Upper lobe of left lung (tissue), 6 donors: ENCODE measurements at regions not wholly inside any gene's neighbourhood (a gene's known extent, or its start where the extent isn't known, plus 50 kb on each side); places are given as distances from the start of the nearest gene placed in this dataset.

Source experiments
- ATAC-seq, 2 donors: fragments of 200-7000 bp; cut with Tn5 transposase; one replicate each; pipeline ENCODE4 v1.9.1; 2022; ENCODE audit warnings: mild to moderate bottlenecking in 2 of 2, moderate library complexity in 2 of 2; ENCODE audit not compliant: low FRiP score in 2 of 2
- DNase-seq, 2 donors: peaks; one replicate each; pipeline ENCODE4 v3.0.0-alpha.2; 2019 to 2020
- H3K27ac ChIP-seq, 4 donors: fragments of 200-600 bp; sonication (generic); one replicate each; pipeline ENCODE4 v1.5.1; 2016 to 2019
- H3K27me3 ChIP-seq, 4 donors: fragments of 200-600 bp; sonication (generic); one replicate each; pipeline ENCODE4 v1.5.1; 2017 to 2019
- H3K36me3 ChIP-seq, 4 donors: fragments of 200-600 bp; sonication (generic); one replicate each; pipeline ENCODE4 v1.5.1; 2016 to 2019
- H3K4me1 ChIP-seq, 4 donors: fragments of 200-600 bp; sonication (generic); one replicate each; pipeline ENCODE4 v1.5.1; 2018 to 2019
- H3K4me3 ChIP-seq, 4 donors: fragments of 200-600 bp; sonication (generic); one replicate each; pipeline ENCODE4 v1.5.1; 2017 to 2019; ENCODE audit warnings: mild to moderate bottlenecking in 2 of 4, moderate library complexity in 1 of 4
- H3K9me3 ChIP-seq, 4 donors: fragments of 200-600 bp; sonication (generic); one replicate each; pipeline ENCODE4 v1.5.1; 2018 to 2019
- CTCF ChIP-seq, 6 experiments: fragments of 450-650 bp in 4 of 6; fragments of 200-600 bp in 2 of 6; sonication (generic) in 2 of 6; IDR thresholded peaks; one replicate each; pipeline ENCODE4 v1.5.1; 2016 to 2019; ENCODE audit warnings: antibody characterized with exemption in 6 of 6
- EP300 ChIP-seq, 4 donors: sonication (generic); formaldehyde crosslinking; IDR thresholded peaks; one replicate each; pipeline ENCODE4 v1.5.1; 2017; ENCODE audit warnings: antibody characterized with exemption in 4 of 4, control low read depth in 2 of 4
- POLR2A ChIP-seq, 4 donors: fragments of 450-650 bp; IDR thresholded peaks; one replicate each; pipeline ENCODE4 v1.5.1; 2016 to 2017; ENCODE audit warnings: antibody characterized with exemption in 4 of 4, mild to moderate bottlenecking in 2 of 4
- POLR2AphosphoS5 ChIP-seq, 2 donors: sonication (generic); formaldehyde crosslinking; IDR thresholded peaks; one replicate each; pipeline ENCODE4 v1.5.1; 2017; ENCODE audit warnings: antibody characterized with exemption in 2 of 2
- WGBS, 2 donors: methylation state at CpG; one replicate each; pipeline ENCODE4 v1.1.5; 2017 to 2018; 5-methylcytosine and 5-hydroxymethylcytosine counted together
- donor health status: DM: no; HTN: no; CAD: no; lungs with moderate emphysema.
- donor health status: DM: no; HTN: yes; CAD: no; lungs with severe emphysema.

- Histone ChIP-seq H3K4me3 (no peak overlapping the region), H3K27me3 (no peaks in the 10 kb centered on the region), H3K36me3 (no peaks in the 10 kb centered on the region), H3K9me3 (no peaks in the 10 kb centered on the region), H3K4me1 (peaks cover 0 to 5% (median 0%) of the 10 kb centered on the region in 4 donors), H3K27ac (no peak overlapping the region)
- TF ChIP-seq POLR2AphosphoS5 (IDR thresholded peaks at IDR 0.05) (no peak), CTCF (IDR thresholded peaks at IDR 0.05) (no peak), EP300 (IDR thresholded peaks at IDR 0.05) (no peak), POLR2A (IDR thresholded peaks at IDR 0.05) (no peak)
- ATAC-seq (no peak), DNase-seq (no peak)
- 81 to 94% methylated on average over 1 of the region's 1 CpG for WGBS, 2 donors
Measured at GRCh38 chr4:79047316-79047715, 108.1 kb upstream of the PAQR3 start.

- H3K9me3 ChIP-seq, result no peaks in the 10 kb centered on the region
- ATAC-seq (no peak), DNase-seq (no peak)
- H3K27ac ChIP-seq, result no peak overlapping the region
- no peaks in the 10 kb centered on the region for H3K27me3 ChIP-seq
- no peak for TF ChIP-seq CTCF (IDR thresholded peaks at IDR 0.05)
- TF ChIP-seq EP300 (IDR thresholded peaks at IDR 0.05), result no peak
- TF ChIP-seq POLR2AphosphoS5 (IDR thresholded peaks at IDR 0.05), result no peak
- no peak for TF ChIP-seq POLR2A (IDR thresholded peaks at IDR 0.05)
- no peaks in the 10 kb centered on the region for H3K36me3 ChIP-seq
- 50 to 57% methylated on average over 4 of the region's 4 CpGs for WGBS, 2 donors
- no peak overlapping the region for H3K4me3 ChIP-seq
- H3K4me1 ChIP-seq, result peaks cover 0 to 5% (median 0%) of the 10 kb centered on the region in 4 donors
Measured at GRCh38 chr4:79046016-79046592, 106.9 kb upstream of the PAQR3 start.

- 82 to 89% methylated on average over 2 of the region's 2 CpGs for WGBS, 2 donors
Measured at GRCh38 chr4:79044141-79044659, 105.0 kb upstream of the PAQR3 start.

GRCh38 chr4:79043138-79043537, 103.9 kb upstream of the PAQR3 start:
- H3K36me3 ChIP-seq, result no peaks in the 10 kb centered on the region
- H3K9me3 ChIP-seq, result no peaks in the 10 kb centered on the region
- ATAC-seq, result no peak
- no peaks in the 10 kb centered on the region for H3K27me3 ChIP-seq
- 80 to 89% methylated on average over 6 of the region's 6 CpGs for WGBS, 2 donors
- no peak for DNase-seq
- TF ChIP-seq POLR2A (IDR thresholded peaks at IDR 0.05) (no peak), EP300 (IDR thresholded peaks at IDR 0.05) (no peak), CTCF (IDR thresholded peaks at IDR 0.05) (no peak), POLR2AphosphoS5 (IDR thresholded peaks at IDR 0.05) (no peak)
- peaks cover 0 to 4% (median 0%) of the 10 kb centered on the region in 4 donors for H3K4me1 ChIP-seq
- no peak overlapping the region for H3K4me3 ChIP-seq
- H3K27ac ChIP-seq, result no peak overlapping the region

More at GRCh38 chr4:79044141-79044659, 105.0 kb upstream of the PAQR3 start:
- no peaks in the 10 kb centered on the region for H3K9me3 ChIP-seq
- no peak for ATAC-seq
- DNase-seq, result no peak
- H3K36me3 ChIP-seq, result no peaks in the 10 kb centered on the region
- no peaks in the 10 kb centered on the region for H3K27me3 ChIP-seq
- TF ChIP-seq POLR2AphosphoS5 (IDR thresholded peaks at IDR 0.05) (no peak), EP300 (IDR thresholded peaks at IDR 0.05) (no peak), CTCF (IDR thresholded peaks at IDR 0.05) (no peak), POLR2A (IDR thresholded peaks at IDR 0.05) (no peak)
- no peak overlapping the region for H3K4me3 ChIP-seq
- no peak overlapping the region for H3K27ac ChIP-seq
- H3K4me1 ChIP-seq, result peaks cover 0 to 5% (median 0%) of the 10 kb centered on the region in 4 donors
